ENCODE measurements at regions not wholly inside any gene's neighbourhood (a gene's known extent, or its start where the extent isn't known, plus 50 kb on each side); places are given as distances from the start of the nearest gene placed in this dataset.

- no peak for TF ChIP-seq CTCF (IDR thresholded peaks at IDR 0.05; ENCODE audit: low read depth, low read length)
Observed at GRCh38 chr11:26187639-26188038, 144.3 kb upstream of the ANO3 start.

GRCh38 chr11:26188554-26188953 lies 143.4 kb upstream of the ANO3 start:
- H3K4me3 ChIP-seq (ENCODE audit: low read depth, low read length), result no peak overlapping the region

More at GRCh38 chr11:26187639-26188038, 144.3 kb upstream of the ANO3 start:
- H3K4me3 ChIP-seq (ENCODE audit: low read depth, low read length), result no peak overlapping the region

GRCh38 chr11:26191193-26191592 lies 140.7 kb upstream of the ANO3 start:
- H3K4me3 ChIP-seq (ENCODE audit: low read depth, low read length), result no peak overlapping the region

More at GRCh38 chr11:26188554-26188953, 143.4 kb upstream of the ANO3 start:
- no peak for TF ChIP-seq CTCF (IDR thresholded peaks at IDR 0.05; ENCODE audit: low read depth, low read length)

GRCh38 chr11:26193694-26194365 lies 138.1 kb upstream of the ANO3 start:
- no peak for TF ChIP-seq CTCF (IDR thresholded peaks at IDR 0.05; ENCODE audit: low read depth, low read length)
- no peak overlapping the region for H3K4me3 ChIP-seq (ENCODE audit: low read depth, low read length)

More at GRCh38 chr11:26191193-26191592, 140.7 kb upstream of the ANO3 start:
- TF ChIP-seq CTCF (IDR thresholded peaks at IDR 0.05; ENCODE audit: low read depth, low read length), result no peak

- TF ChIP-seq CTCF (IDR thresholded peaks at IDR 0.05; ENCODE audit: low read depth, low read length), result no peak
- H3K4me3 ChIP-seq (ENCODE audit: low read depth, low read length), result no peak overlapping the region
Observed at GRCh38 chr11:26194881-26195280, 137.0 kb upstream of the ANO3 start.

- no peak for TF ChIP-seq CTCF (IDR thresholded peaks at IDR 0.05; ENCODE audit: low read depth, low read length)
- H3K4me3 ChIP-seq (ENCODE audit: low read depth, low read length), result no peak overlapping the region
Observed at GRCh38 chr11:26198532-26199096, 133.3 kb upstream of the ANO3 start.

- H3K4me3 ChIP-seq (ENCODE audit: low read depth, low read length), result no peak overlapping the region
- no peak for TF ChIP-seq CTCF (IDR thresholded peaks at IDR 0.05; ENCODE audit: low read depth, low read length)
Observed at GRCh38 chr11:26199331-26200095, 132.4 kb upstream of the ANO3 start.
